Neuronal stem cell (in vitro differentiated cells): ENCODE measurements at regions not wholly inside any gene's neighbourhood (a gene's known extent, or its start where the extent isn't known, plus 50 kb on each side); places are given as distances from the start of the nearest gene placed in this dataset.

Experiments
- DNase-seq: peaks from one replicate; pipeline ENCODE4 v3.0.0-alpha.2; 2013; ENCODE audit warnings: low spot score
- H2AFZ ChIP-seq: one replicate; pipeline ENCODE4 v1.6.1; 2013; ENCODE audit warnings: mild to moderate bottlenecking, low read length, inconsistent platforms
- H2AK5ac ChIP-seq: 2 replicates; pipeline ENCODE4 v1.6.1; 2013; ENCODE audit warnings: low read depth, mild to moderate bottlenecking, inconsistent platforms, low read length, moderate library complexity, mixed read lengths
- H2BK120ac ChIP-seq: 2 replicates; pipeline ENCODE4 v1.6.1; 2013; ENCODE audit warnings: low read depth, mild to moderate bottlenecking, inconsistent platforms, low read length, moderate library complexity, mixed read lengths
- H2BK12ac ChIP-seq: one replicate; pipeline ENCODE4 v1.6.1; 2013; ENCODE audit warnings: low read length, inconsistent platforms
- H2BK15ac ChIP-seq: 2 replicates; pipeline ENCODE4 v1.6.1; 2013; ENCODE audit warnings: mild to moderate bottlenecking, low read length, inconsistent platforms, mixed read lengths
- H2BK5ac ChIP-seq: one replicate; pipeline ENCODE4 v1.6.1; 2013; ENCODE audit warnings: inconsistent platforms, mild to moderate bottlenecking, low read length, moderate library complexity
- H3K14ac ChIP-seq: one replicate; pipeline ENCODE4 v1.6.1; 2013; ENCODE audit warnings: low read length, inconsistent platforms
- H3K18ac ChIP-seq: 2 replicates; pipeline ENCODE4 v1.6.1; 2013; ENCODE audit warnings: low read length, inconsistent platforms
- H3K23ac ChIP-seq: 2 replicates; pipeline ENCODE4 v1.6.1; 2013; ENCODE audit warnings: low read depth, mild to moderate bottlenecking, mixed read lengths, low read length, inconsistent platforms; ENCODE audit not compliant: poor library complexity
- H3K27ac ChIP-seq: replicated peaks from 3 replicates; pipeline ENCODE4 v1.5.1; 2013; ENCODE audit warnings: low read length, inconsistent platforms
- H3K27me3 ChIP-seq, 3 experiments: 2 replicates each; pipeline ENCODE4 v1.6.1; 2013; ENCODE audit warnings: low read length in 3 of 3, mild to moderate bottlenecking in 2 of 3, inconsistent platforms in 1 of 3, low read depth in 1 of 3, mixed read lengths in 1 of 3, moderate library complexity in 1 of 3; ENCODE audit not compliant: control insufficient read depth in 3 of 3, insufficient read depth in 3 of 3
- H3K36me3 ChIP-seq, 2 donors: replicated peaks in 1 of 2; 2 replicates each; pipeline ENCODE4 v1.6.1; 2013; ENCODE audit warnings: low read length in 2 of 2; ENCODE audit not compliant: control insufficient read depth in 2 of 2, insufficient read depth in 2 of 2
- H3K4ac ChIP-seq: 2 replicates; pipeline ENCODE4 v1.6.1; 2013; ENCODE audit warnings: inconsistent platforms, mild to moderate bottlenecking, low read length, moderate library complexity
- H3K4me1 ChIP-seq, 2 donors: 1 replicate in 1 of 2; 2 replicates in 1 of 2; pipeline ENCODE4 v1.6.1; 2013; ENCODE audit warnings: low read length in 2 of 2, low read depth in 1 of 2; ENCODE audit not compliant: control insufficient read depth in 2 of 2, insufficient read depth in 1 of 2
- H3K4me2 ChIP-seq: one replicate; pipeline ENCODE4 v1.6.1; 2013; ENCODE audit warnings: mild to moderate bottlenecking, low read length, inconsistent platforms; ENCODE audit not compliant: insufficient read depth, poor library complexity, severe bottlenecking
- H3K4me3 ChIP-seq, 2 donors: 2 replicates each; pipeline ENCODE4 v1.5.1; 2013; ENCODE audit warnings: low read length in 2 of 2, mild to moderate bottlenecking in 2 of 2, inconsistent platforms in 1 of 2, moderate library complexity in 1 of 2
- H3K79me1 ChIP-seq: one replicate; pipeline ENCODE4 v1.6.1; 2013; ENCODE audit warnings: low read depth, mild to moderate bottlenecking, inconsistent platforms, low read length, moderate library complexity
- H3K9ac ChIP-seq: one replicate; pipeline ENCODE4 v1.6.1; 2013; ENCODE audit warnings: mild to moderate bottlenecking, low read depth, low read length, inconsistent platforms; ENCODE audit not compliant: poor library complexity
- H3K9me3 ChIP-seq, 2 donors: replicated peaks in 1 of 2; 2 replicates each; pipeline versions ENCODE3 to v1.6.1; 2013; ENCODE audit warnings: low read length in 2 of 2, mild to moderate bottlenecking in 2 of 2, inconsistent platforms in 1 of 2, low read depth in 1 of 2, mixed read lengths in 1 of 2, moderate library complexity in 1 of 2; ENCODE audit not compliant: control insufficient read depth in 2 of 2, insufficient read depth in 1 of 2
- H4K8ac ChIP-seq: one replicate; pipeline ENCODE4 v1.6.1; 2013; ENCODE audit warnings: low read depth, mild to moderate bottlenecking, inconsistent platforms, low read length, moderate library complexity
- H4K91ac ChIP-seq: one replicate; pipeline ENCODE4 v1.6.1; 2013; ENCODE audit warnings: low read length, low read depth, mild to moderate bottlenecking, inconsistent platforms; ENCODE audit not compliant: poor library complexity
- WGBS, 2 donors: extraction: QIAGEN DNeasy Blood & Tissue Kit; methylation state at CpG; one replicate each; pipeline ENCODE4 v1.1.7; 2013; ENCODE audit warnings: missing lambda C conversion rate in 2 of 2, mixed read lengths in 1 of 2; ENCODE audit not compliant: insufficient read length in 2 of 2, insufficient replicate concordance in 1 of 2; ENCODE audit errors: extremely low coverage in 2 of 2; 5-methylcytosine and 5-hydroxymethylcytosine counted together

DNA sequence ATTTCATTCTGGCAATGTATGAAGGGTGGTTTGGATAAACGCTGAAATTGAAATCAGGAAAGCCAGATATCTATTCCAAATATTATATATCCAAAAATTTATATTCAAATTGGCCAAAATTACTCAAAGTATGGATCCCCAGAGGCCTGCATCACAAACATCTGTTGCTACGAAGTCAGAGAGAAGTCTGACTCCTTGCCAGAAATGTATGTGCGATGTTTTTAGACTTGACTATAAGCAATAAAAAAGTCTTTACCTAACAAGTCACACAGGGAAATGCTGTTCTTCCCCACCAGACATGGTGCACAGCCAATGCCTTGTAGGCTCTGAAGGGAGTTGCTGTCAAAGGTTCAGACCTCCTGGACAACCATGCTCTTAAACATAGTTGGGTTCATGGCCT lies 533.1 kb downstream of the OTOL1 start:
- no peak overlapping the region for H3K9ac ChIP-seq

GRCh38 chr3:162034368-162034767 lies 537.8 kb downstream of the OTOL1 start:
- H3K14ac ChIP-seq = no peak overlapping the region
- no peak overlapping the region for H4K91ac ChIP-seq
- no peak overlapping the region for H2AFZ ChIP-seq
- no peaks in the 10 kb centered on the region for H3K9me3 ChIP-seq
- no peak overlapping the region for H3K23ac ChIP-seq
- H4K8ac ChIP-seq = no peak overlapping the region
- no peak overlapping the region for H2BK120ac ChIP-seq
- H3K4me2 ChIP-seq = no peak overlapping the region
- DNase-seq = no peak
- no peak overlapping the region for H2BK5ac ChIP-seq
- no peak overlapping the region for H2BK15ac ChIP-seq
- H3K36me3 ChIP-seq = no peaks in the 10 kb centered on the region
- no peaks in the 10 kb centered on the region for H3K27me3 ChIP-seq
- no CpG with 5 or more reads among the region's 2 CpGs for WGBS, 2 donors
- no peak overlapping the region for H3K18ac ChIP-seq
- no peaks in the 10 kb centered on the region for H3K79me1 ChIP-seq
- H3K4me3 ChIP-seq = no peak overlapping the region
- H2AK5ac ChIP-seq = no peak overlapping the region
- no peak overlapping the region for H3K27ac ChIP-seq
- no peak overlapping the region for H3K9ac ChIP-seq
- H3K4ac ChIP-seq = no peak overlapping the region
- no peaks in the 10 kb centered on the region for H3K4me1 ChIP-seq
- no peak overlapping the region for H2BK12ac ChIP-seq

More for the DNA sequence above, 533.1 kb downstream of the OTOL1 start:
- no CpG with 5 or more reads among the region's 3 CpGs for WGBS, 2 donors
- no peak overlapping the region for H3K4me3 ChIP-seq
- H3K9me3 ChIP-seq = no peaks in the 10 kb centered on the region
- no peak for DNase-seq
- no peak overlapping the region for H2BK15ac ChIP-seq
- H2BK120ac ChIP-seq = no peak overlapping the region
- no peak overlapping the region for H4K8ac ChIP-seq
- H3K18ac ChIP-seq = no peak overlapping the region
- H3K27me3 ChIP-seq = no peaks in the 10 kb centered on the region
- no peak overlapping the region for H2AFZ ChIP-seq
- H2BK12ac ChIP-seq = no peak overlapping the region
- H2AK5ac ChIP-seq = no peak overlapping the region
- H3K4me1 ChIP-seq = no peaks in the 10 kb centered on the region
- H3K27ac ChIP-seq = no peak overlapping the region
- no peaks in the 10 kb centered on the region for H3K79me1 ChIP-seq
- no peak overlapping the region for H3K14ac ChIP-seq
- H3K23ac ChIP-seq = no peak overlapping the region
- H3K4ac ChIP-seq = no peak overlapping the region
- no peak overlapping the region for H3K4me2 ChIP-seq
- no peaks in the 10 kb centered on the region for H3K36me3 ChIP-seq
- H4K91ac ChIP-seq = no peak overlapping the region
- H2BK5ac ChIP-seq = no peak overlapping the region

- H3K36me3 ChIP-seq = no peaks in the 10 kb centered on the region
- no peak overlapping the region for H2AFZ ChIP-seq
- H2AK5ac ChIP-seq = no peak overlapping the region
- no peak overlapping the region for H3K4me2 ChIP-seq
- H2BK5ac ChIP-seq = no peak overlapping the region
- H2BK15ac ChIP-seq = no peak overlapping the region
- no peaks in the 10 kb centered on the region for H3K79me1 ChIP-seq
- no peak overlapping the region for H2BK12ac ChIP-seq
- no CpG with 5 or more reads among the region's 1 CpG for WGBS, 2 donors
- H4K91ac ChIP-seq = no peak overlapping the region
- no peak overlapping the region for H2BK120ac ChIP-seq
- no peak for DNase-seq
- H3K4ac ChIP-seq = no peak overlapping the region
- no peak overlapping the region for H4K8ac ChIP-seq
- no peaks in the 10 kb centered on the region for H3K9me3 ChIP-seq
- no peaks in the 10 kb centered on the region for H3K4me1 ChIP-seq
- no peak overlapping the region for H3K4me3 ChIP-seq
- no peak overlapping the region for H3K14ac ChIP-seq
- no peaks in the 10 kb centered on the region for H3K27me3 ChIP-seq
- no peak overlapping the region for H3K23ac ChIP-seq
- no peak overlapping the region for H3K27ac ChIP-seq
- H3K9ac ChIP-seq = no peak overlapping the region
- no peak overlapping the region for H3K18ac ChIP-seq
These were observed 545.0 kb downstream of the OTOL1 start for GRCh38 chr3:162041622-162042021.

DNA sequence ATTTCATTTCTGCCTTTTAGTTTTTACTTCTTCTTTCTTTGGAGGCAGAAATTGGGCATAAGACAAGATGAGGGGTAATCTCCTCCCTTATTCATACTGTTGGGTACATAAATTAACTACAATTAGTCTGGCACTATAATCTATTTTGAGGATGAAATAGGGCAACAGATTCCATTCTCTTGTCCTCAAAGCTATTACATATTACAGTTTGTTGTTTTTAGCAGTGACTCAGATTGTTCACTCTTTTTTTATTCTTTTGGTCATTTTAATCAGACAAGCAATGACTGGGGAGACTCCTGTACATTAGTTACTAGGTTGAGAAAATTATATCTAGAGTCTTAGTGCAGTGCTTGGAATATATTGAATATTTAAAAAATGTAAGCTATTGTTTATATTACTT lies 556.0 kb downstream of the OTOL1 start:
- H3K4me2 ChIP-seq = no peak overlapping the region
- H3K9ac ChIP-seq = no peak overlapping the region
- H3K14ac ChIP-seq = no peak overlapping the region
- no peak overlapping the region for H2AK5ac ChIP-seq
- no peak overlapping the region for H3K4me3 ChIP-seq
- H2BK120ac ChIP-seq = no peak overlapping the region
- no peaks in the 10 kb centered on the region for H3K27me3 ChIP-seq
- no peak overlapping the region for H3K4ac ChIP-seq
- no peaks in the 10 kb centered on the region for H3K9me3 ChIP-seq
- DNase-seq = no peak
- H4K91ac ChIP-seq = no peak overlapping the region
- H4K8ac ChIP-seq = no peak overlapping the region
- no peak overlapping the region for H2AFZ ChIP-seq
- H3K4me1 ChIP-seq = no peaks in the 10 kb centered on the region
- H3K23ac ChIP-seq = no peak overlapping the region
- H2BK12ac ChIP-seq = no peak overlapping the region
- H3K36me3 ChIP-seq = no peaks in the 10 kb centered on the region
- no peak overlapping the region for H3K27ac ChIP-seq
- no peak overlapping the region for H2BK5ac ChIP-seq
- no peak overlapping the region for H3K18ac ChIP-seq
- H2BK15ac ChIP-seq = no peak overlapping the region
- H3K79me1 ChIP-seq = no peaks in the 10 kb centered on the region
